AG10803 (cell line): ENCODE measurements at regions not wholly inside any gene's neighbourhood (a gene's known extent, or its start where the extent isn't known, plus 50 kb on each side); places are given as distances from the start of the nearest gene placed in this dataset.
A peak's percentile ranks its signal among the peaks of the same experiment; 100 is the strongest.
"Not testable (repeated sequence)": the region's sequence is repeated elsewhere in the genome, so short reads cannot be mapped to it uniquely, and the experiment has no call there.

ENCODE experiments used
- DNase-seq: peaks from one replicate; pipeline ENCODE4 v3.0.0; 2010; ENCODE audit warnings: low read depth
- H3K4me3 ChIP-seq: 2 replicates; pipeline ENCODE4 v1.5.1; 2011; ENCODE audit warnings: mild to moderate bottlenecking, low read length, control low read depth
- TF ChIP-seq, protein P1 (sequence below): conservative IDR thresholded peaks from 2 replicates; pipeline ENCODE4 v1.5.1; 2011; ENCODE audit warnings: mild to moderate bottlenecking, low read length, control low read depth, inconsistent platforms

DNA sequence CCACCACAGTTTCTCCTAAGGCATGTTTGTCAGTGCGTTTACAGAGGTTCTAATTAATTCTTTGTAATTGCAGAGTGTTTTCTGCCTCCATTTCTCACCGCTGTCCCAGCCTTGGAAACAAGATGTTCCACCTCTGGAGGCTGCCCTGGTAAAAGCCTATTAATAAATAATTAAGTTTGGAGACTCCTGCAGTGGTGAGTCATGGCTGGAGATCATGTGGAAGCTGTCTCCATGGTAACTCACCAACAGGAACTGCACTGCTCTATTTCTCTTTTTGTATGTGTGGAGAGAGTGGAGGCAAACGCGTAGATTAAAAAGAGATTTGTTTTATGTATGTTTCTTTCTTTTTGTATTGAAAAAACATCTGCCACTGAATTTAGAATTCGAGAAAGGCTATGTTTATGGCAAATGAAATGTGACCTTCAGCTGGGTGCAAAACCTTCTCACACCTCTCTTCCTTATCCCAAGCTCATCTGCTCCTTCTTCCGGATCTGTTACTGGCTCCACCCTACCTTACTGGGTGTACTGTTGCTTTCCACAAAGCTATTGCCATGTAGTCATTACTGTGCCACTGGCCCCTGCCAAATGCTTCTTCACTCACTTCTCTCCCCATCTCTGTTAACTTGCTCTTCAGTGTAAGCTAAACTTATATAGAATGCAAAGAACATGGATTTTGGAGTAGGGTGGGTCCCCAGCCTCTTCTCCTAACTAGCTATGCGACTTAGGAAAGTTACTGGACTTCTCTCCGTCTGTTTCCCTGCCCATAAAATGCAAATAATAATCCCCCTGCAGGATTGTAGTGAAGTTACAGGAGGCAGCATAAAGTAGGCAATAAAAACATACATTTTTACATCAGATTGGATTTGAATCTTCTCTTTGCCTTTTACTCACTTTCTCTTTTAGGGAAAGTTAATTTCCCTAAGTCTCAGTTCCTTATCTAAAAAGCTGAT lies 778.5 kb downstream of the NTRK3 start:
- TF ChIP-seq, protein P1, sequence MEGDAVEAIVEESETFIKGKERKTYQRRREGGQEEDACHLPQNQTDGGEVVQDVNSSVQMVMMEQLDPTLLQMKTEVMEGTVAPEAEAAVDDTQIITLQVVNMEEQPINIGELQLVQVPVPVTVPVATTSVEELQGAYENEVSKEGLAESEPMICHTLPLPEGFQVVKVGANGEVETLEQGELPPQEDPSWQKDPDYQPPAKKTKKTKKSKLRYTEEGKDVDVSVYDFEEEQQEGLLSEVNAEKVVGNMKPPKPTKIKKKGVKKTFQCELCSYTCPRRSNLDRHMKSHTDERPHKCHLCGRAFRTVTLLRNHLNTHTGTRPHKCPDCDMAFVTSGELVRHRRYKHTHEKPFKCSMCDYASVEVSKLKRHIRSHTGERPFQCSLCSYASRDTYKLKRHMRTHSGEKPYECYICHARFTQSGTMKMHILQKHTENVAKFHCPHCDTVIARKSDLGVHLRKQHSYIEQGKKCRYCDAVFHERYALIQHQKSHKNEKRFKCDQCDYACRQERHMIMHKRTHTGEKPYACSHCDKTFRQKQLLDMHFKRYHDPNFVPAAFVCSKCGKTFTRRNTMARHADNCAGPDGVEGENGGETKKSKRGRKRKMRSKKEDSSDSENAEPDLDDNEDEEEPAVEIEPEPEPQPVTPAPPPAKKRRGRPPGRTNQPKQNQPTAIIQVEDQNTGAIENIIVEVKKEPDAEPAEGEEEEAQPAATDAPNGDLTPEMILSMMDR: no peak; the same call in 1 of the 2 replicates
- DNase-seq: peak; percentile 75
- no peak overlapping the region for H3K4me3 ChIP-seq

- no peak overlapping the region for H3K4me3 ChIP-seq
- no peak for DNase-seq
- TF ChIP-seq, protein P1: no peak
Measured at GRCh38 chr15:87477026-87477425, 779.5 kb downstream of the NTRK3 start.

DNA sequence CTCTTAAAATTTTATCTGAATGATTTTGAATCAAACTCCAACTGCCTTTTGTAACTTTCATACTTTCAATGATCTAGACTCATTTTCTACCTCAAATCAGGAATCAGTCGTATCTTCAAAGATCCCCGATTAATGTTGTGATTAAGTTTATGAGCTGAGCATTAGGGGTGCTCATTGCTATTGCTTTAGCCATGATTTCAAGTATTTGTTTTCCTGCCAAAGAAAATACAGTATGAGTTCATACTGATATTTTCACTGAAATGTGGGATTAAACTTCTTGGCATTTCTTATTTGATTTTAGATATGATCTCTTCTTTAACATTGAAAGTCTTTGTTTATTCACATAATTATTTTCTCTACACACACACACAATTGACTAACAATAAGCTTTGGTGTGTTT lies 785.6 kb downstream of the NTRK3 start:
- no peak for DNase-seq
- H3K4me3 ChIP-seq: no peak overlapping the region
- TF ChIP-seq, protein P1: no peak

GRCh38 chr15:87463956-87464355 lies 792.6 kb downstream of the NTRK3 start:
- not testable (repeated sequence) for DNase-seq, H3K4me3 ChIP-seq

GRCh38 chr15:87461631-87462030 lies 794.9 kb downstream of the NTRK3 start:
- no peak overlapping the region for H3K4me3 ChIP-seq
- peak; percentile 3 for DNase-seq
- TF ChIP-seq, protein P1: no peak

DNA sequence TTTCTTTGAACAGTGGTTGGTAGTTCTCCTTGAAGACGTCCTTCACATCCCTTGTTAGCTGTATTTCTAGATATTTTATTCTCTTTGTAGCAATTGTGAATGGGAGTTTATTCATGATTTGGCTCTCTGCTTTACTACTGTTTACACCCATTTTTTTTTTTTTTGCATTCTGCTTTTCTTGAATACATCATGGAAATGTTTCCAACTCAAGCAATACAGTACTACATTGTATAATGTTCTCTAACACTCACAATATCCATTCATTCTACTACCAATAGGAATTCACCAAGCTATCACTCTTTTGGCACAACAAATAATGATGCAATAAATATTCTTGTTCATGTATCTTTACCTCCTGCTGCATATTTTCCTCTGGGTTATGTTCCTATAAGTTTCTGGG lies 801.7 kb downstream of the NTRK3 start:
- no peak for DNase-seq
- H3K4me3 ChIP-seq: no peak overlapping the region
- TF ChIP-seq, protein P1: no peak

- DNase-seq: peak; percentile 1
- TF ChIP-seq, protein P1: no peak
- no peak overlapping the region for H3K4me3 ChIP-seq
Measured at GRCh38 chr15:87450314-87450713, 806.2 kb downstream of the NTRK3 start.
